WTC11 (cell line): ENCODE measurements at regions not wholly inside any gene's neighbourhood (a gene's known extent, or its start where the extent isn't known, plus 50 kb on each side); places are given as distances from the start of the nearest gene placed in this dataset.

ENCODE experiments used
- ATAC-seq: fragments of 200-7000 bp; cut with Tn5 transposase; 2 replicates; pipeline ENCODE4 v1.10.0; 2021; ENCODE audit warnings: mild to moderate bottlenecking, moderate library complexity
- CTCF ChIA-PET: fragments of 300-600 bp; sonication (Branson Sonifier 250); formaldehyde crosslinking; loops from one replicate; lab custom pipeline; 2021; ENCODE audit warnings: antibody characterized with exemption; lab: Charles Lee
- POLR2A ChIA-PET: fragments of 350-600 bp; sonication (Branson Sonifier 250); formaldehyde crosslinking; loops from one replicate; lab custom pipeline; 2021; ENCODE audit warnings: antibody characterized with exemption; lab: Charles Lee
- DNase-seq: peaks from one replicate; pipeline ENCODE4 v3.0.0; 2021; ENCODE audit warnings: low spot score
- H3K27ac Mint-ChIP-seq: 2 replicates; pipeline ENCODE4 v1.8.0; 2021; ENCODE audit warnings: mixed read lengths
- H3K27me3 Mint-ChIP-seq: 2 replicates; pipeline ENCODE4 v1.8.0; 2021; ENCODE audit warnings: low read depth, mild to moderate bottlenecking, moderate library complexity, mixed read lengths
- H3K36me3 Mint-ChIP-seq: 2 replicates; pipeline ENCODE4 v1.8.0; 2021; ENCODE audit warnings: mixed read lengths
- H3K4me1 Mint-ChIP-seq: 2 replicates; pipeline ENCODE4 v1.8.0; 2022; ENCODE audit warnings: mixed read lengths
- H3K4me3 Mint-ChIP-seq: 2 replicates; pipeline ENCODE4 v1.8.0; 2021; ENCODE audit warnings: mild to moderate bottlenecking, moderate library complexity, mixed read lengths
- H3K9me3 Mint-ChIP-seq: 2 replicates; pipeline ENCODE4 v1.8.0; 2021; ENCODE audit warnings: mixed read lengths
- EMX1 ChIP-seq: fragments of 250-450 bp; sonication (Bioruptor Pico); IDR thresholded peaks from 2 replicates; pipeline ENCODE4 v1.8.0; 2021; ENCODE audit warnings: mild to moderate bottlenecking
- HMGA2 ChIP-seq: fragments of 250-450 bp; sonication (Bioruptor Pico); IDR thresholded peaks from 2 replicates; pipeline ENCODE4 v1.4.0; 2021; ENCODE audit warnings: mild to moderate bottlenecking, moderate library complexity
- KAT7 ChIP-seq: sonication (generic); formaldehyde crosslinking; IDR thresholded peaks from 2 replicates; pipeline ENCODE4 v1.8.1; 2023; ENCODE audit warnings: missing genetic modification reagents, mild to moderate bottlenecking, borderline replicate concordance
- NFYB ChIP-seq: sonication (generic); formaldehyde crosslinking; conservative IDR thresholded peaks from 2 replicates; pipeline ENCODE4 v1.8.0; 2022; ENCODE audit warnings: low read depth, missing genetic modification reagents
- NR1H2 ChIP-seq: sonication (generic); formaldehyde crosslinking; IDR thresholded peaks from 2 replicates; pipeline ENCODE4 v1.9.0; 2021; ENCODE audit warnings: mild to moderate bottlenecking, moderate library complexity, missing genetic modification reagents
- ZBTB21 ChIP-seq: sonication (generic); formaldehyde crosslinking; IDR thresholded peaks from 2 replicates; pipeline ENCODE4 v1.8.1; 2023; ENCODE audit warnings: mild to moderate bottlenecking, missing genetic modification reagents, borderline replicate concordance
- ZNF121 ChIP-seq: sonication (generic); formaldehyde crosslinking; IDR thresholded peaks from 2 replicates; pipeline ENCODE4 v1.8.0; 2023; ENCODE audit warnings: missing genetic modification reagents
- ZNF416 ChIP-seq: fragments of 250-450 bp; sonication (Bioruptor Pico); IDR thresholded peaks from 2 replicates; pipeline ENCODE4 v1.9.0; 2021; ENCODE audit warnings: mild to moderate bottlenecking, inconsistent platforms
- TF ChIP-seq, protein P1 (sequence below): sonication (generic); formaldehyde crosslinking; IDR thresholded peaks from 2 replicates; pipeline ENCODE4 v1.8.1; 2023; ENCODE audit warnings: mild to moderate bottlenecking, missing genetic modification reagents, moderate library complexity
- TF ChIP-seq, protein P2 (sequence below): sonication (generic); formaldehyde crosslinking; IDR thresholded peaks from 2 replicates; pipeline ENCODE4 v1.8.0; 2023; ENCODE audit warnings: mild to moderate bottlenecking, missing genetic modification reagents
- TF ChIP-seq, protein P3 (sequence below): fragments of 250-450 bp; sonication (Bioruptor Pico); IDR thresholded peaks from 2 replicates; pipeline ENCODE4 v1.9.0; 2021; ENCODE audit warnings: mild to moderate bottlenecking, borderline replicate concordance
- TF ChIP-seq, protein P4 (sequence below): sonication (generic); formaldehyde crosslinking; IDR thresholded peaks from 2 replicates; pipeline ENCODE4 v1.8.1; 2023; ENCODE audit warnings: mild to moderate bottlenecking, missing genetic modification reagents, moderate library complexity
- TF ChIP-seq, protein P5 (sequence below): sonication (generic); formaldehyde crosslinking; IDR thresholded peaks from 2 replicates; pipeline ENCODE4 v1.8.1; 2022; ENCODE audit warnings: mild to moderate bottlenecking, moderate library complexity, missing genetic modification reagents
- TF ChIP-seq, protein P6 (sequence below): sonication (generic); formaldehyde crosslinking; IDR thresholded peaks from 2 replicates; pipeline ENCODE4 v1.8.0; 2022; ENCODE audit warnings: mild to moderate bottlenecking, missing genetic modification reagents
- TF ChIP-seq, protein P7 (sequence below): fragments of 250-450 bp; sonication (Bioruptor Pico); IDR thresholded peaks from 2 replicates; pipeline ENCODE4 v1.8.0; 2021; ENCODE audit warnings: mild to moderate bottlenecking

DNA sequence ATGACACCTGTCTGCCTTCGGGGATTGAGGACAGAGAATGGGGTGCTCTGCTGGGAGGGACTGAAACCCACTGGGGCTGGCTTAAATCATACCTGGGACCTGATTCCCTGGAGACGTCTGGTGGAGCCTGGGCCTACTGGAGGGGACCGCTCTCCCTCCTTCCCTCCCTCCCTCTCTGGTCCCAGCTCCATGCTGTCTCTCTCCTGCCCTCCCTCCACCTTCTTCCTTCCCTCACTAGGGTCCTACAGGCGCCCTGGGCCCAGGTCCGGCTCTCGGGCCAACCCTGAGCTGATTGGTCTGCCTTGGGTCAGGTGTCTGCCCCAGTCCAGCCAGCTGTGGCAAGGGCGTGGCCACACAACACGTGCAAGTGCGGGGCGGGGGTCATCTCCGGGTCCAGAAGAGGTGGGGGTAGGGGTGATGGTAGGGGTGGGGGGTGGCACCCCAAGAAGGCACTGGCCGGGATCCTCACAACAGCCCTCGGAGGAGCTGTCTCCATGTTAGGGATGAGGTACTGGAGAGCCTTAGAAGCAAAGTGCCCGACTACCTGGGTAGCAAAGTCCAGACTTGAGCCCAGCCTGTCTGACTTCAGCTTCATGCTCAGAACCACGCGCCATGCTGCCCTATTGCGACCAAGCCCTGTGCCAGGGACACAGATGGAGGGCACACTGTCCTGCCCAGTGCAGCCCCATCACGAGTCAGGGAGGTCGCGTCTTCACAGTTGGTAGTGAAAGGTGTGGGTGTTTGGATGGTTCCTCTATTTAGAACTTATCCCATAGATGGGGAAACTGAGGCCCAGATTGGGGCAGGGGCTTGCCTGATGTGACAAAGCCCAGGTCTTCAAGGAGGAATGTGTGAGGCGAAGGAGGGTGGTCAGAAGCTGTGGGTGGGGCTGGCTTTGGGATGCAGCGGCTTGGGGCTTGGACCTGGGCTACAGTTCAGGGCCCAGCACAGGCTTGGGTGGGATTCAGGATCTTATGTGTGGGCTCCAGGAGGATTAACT is 574.1 kb downstream of the PTPRU start:
- DNase-seq = no peak
- no peak for TF ChIP-seq EMX1
- TF ChIP-seq, protein P1, sequence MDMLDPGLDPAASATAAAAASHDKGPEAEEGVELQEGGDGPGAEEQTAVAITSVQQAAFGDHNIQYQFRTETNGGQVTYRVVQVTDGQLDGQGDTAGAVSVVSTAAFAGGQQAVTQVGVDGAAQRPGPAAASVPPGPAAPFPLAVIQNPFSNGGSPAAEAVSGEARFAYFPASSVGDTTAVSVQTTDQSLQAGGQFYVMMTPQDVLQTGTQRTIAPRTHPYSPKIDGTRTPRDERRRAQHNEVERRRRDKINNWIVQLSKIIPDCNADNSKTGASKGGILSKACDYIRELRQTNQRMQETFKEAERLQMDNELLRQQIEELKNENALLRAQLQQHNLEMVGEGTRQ = no peak
- TF ChIP-seq, protein P2, sequence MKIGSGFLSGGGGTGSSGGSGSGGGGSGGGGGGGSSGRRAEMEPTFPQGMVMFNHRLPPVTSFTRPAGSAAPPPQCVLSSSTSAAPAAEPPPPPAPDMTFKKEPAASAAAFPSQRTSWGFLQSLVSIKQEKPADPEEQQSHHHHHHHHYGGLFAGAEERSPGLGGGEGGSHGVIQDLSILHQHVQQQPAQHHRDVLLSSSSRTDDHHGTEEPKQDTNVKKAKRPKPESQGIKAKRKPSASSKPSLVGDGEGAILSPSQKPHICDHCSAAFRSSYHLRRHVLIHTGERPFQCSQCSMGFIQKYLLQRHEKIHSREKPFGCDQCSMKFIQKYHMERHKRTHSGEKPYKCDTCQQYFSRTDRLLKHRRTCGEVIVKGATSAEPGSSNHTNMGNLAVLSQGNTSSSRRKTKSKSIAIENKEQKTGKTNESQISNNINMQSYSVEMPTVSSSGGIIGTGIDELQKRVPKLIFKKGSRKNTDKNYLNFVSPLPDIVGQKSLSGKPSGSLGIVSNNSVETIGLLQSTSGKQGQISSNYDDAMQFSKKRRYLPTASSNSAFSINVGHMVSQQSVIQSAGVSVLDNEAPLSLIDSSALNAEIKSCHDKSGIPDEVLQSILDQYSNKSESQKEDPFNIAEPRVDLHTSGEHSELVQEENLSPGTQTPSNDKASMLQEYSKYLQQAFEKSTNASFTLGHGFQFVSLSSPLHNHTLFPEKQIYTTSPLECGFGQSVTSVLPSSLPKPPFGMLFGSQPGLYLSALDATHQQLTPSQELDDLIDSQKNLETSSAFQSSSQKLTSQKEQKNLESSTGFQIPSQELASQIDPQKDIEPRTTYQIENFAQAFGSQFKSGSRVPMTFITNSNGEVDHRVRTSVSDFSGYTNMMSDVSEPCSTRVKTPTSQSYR (CRISPR knock-in tag) = no peak
- TF ChIP-seq ZBTB21 (CRISPR knock-in tag) = no peak
- no peak for TF ChIP-seq ZNF416 (CRISPR knock-in tag)
- no peak for TF ChIP-seq NR1H2 (CRISPR knock-in tag)
- TF ChIP-seq, protein P3, sequence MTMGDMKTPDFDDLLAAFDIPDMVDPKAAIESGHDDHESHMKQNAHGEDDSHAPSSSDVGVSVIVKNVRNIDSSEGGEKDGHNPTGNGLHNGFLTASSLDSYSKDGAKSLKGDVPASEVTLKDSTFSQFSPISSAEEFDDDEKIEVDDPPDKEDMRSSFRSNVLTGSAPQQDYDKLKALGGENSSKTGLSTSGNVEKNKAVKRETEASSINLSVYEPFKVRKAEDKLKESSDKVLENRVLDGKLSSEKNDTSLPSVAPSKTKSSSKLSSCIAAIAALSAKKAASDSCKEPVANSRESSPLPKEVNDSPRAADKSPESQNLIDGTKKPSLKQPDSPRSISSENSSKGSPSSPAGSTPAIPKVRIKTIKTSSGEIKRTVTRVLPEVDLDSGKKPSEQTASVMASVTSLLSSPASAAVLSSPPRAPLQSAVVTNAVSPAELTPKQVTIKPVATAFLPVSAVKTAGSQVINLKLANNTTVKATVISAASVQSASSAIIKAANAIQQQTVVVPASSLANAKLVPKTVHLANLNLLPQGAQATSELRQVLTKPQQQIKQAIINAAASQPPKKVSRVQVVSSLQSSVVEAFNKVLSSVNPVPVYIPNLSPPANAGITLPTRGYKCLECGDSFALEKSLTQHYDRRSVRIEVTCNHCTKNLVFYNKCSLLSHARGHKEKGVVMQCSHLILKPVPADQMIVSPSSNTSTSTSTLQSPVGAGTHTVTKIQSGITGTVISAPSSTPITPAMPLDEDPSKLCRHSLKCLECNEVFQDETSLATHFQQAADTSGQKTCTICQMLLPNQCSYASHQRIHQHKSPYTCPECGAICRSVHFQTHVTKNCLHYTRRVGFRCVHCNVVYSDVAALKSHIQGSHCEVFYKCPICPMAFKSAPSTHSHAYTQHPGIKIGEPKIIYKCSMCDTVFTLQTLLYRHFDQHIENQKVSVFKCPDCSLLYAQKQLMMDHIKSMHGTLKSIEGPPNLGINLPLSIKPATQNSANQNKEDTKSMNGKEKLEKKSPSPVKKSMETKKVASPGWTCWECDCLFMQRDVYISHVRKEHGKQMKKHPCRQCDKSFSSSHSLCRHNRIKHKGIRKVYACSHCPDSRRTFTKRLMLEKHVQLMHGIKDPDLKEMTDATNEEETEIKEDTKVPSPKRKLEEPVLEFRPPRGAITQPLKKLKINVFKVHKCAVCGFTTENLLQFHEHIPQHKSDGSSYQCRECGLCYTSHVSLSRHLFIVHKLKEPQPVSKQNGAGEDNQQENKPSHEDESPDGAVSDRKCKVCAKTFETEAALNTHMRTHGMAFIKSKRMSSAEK (CRISPR knock-in tag) = no peak
- TF ChIP-seq, protein P4, sequence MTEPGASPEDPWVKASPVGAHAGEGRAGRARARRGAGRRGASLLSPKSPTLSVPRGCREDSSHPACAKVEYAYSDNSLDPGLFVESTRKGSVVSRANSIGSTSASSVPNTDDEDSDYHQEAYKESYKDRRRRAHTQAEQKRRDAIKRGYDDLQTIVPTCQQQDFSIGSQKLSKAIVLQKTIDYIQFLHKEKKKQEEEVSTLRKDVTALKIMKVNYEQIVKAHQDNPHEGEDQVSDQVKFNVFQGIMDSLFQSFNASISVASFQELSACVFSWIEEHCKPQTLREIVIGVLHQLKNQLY = no peak
- no peak for TF ChIP-seq HMGA2 (CRISPR knock-in tag)
- TF ChIP-seq KAT7 (CRISPR knock-in tag) = no peak
- TF ChIP-seq, protein P5, sequence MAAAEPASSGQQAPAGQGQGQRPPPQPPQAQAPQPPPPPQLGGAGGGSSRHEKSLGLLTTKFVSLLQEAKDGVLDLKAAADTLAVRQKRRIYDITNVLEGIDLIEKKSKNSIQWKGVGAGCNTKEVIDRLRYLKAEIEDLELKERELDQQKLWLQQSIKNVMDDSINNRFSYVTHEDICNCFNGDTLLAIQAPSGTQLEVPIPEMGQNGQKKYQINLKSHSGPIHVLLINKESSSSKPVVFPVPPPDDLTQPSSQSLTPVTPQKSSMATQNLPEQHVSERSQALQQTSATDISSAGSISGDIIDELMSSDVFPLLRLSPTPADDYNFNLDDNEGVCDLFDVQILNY (CRISPR knock-in tag) = no peak
- TF ChIP-seq NFYB = no peak
- TF ChIP-seq, protein P6, sequence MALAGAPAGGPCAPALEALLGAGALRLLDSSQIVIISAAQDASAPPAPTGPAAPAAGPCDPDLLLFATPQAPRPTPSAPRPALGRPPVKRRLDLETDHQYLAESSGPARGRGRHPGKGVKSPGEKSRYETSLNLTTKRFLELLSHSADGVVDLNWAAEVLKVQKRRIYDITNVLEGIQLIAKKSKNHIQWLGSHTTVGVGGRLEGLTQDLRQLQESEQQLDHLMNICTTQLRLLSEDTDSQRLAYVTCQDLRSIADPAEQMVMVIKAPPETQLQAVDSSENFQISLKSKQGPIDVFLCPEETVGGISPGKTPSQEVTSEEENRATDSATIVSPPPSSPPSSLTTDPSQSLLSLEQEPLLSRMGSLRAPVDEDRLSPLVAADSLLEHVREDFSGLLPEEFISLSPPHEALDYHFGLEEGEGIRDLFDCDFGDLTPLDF = no peak
- no peak for TF ChIP-seq ZNF121
- TF ChIP-seq, protein P7, sequence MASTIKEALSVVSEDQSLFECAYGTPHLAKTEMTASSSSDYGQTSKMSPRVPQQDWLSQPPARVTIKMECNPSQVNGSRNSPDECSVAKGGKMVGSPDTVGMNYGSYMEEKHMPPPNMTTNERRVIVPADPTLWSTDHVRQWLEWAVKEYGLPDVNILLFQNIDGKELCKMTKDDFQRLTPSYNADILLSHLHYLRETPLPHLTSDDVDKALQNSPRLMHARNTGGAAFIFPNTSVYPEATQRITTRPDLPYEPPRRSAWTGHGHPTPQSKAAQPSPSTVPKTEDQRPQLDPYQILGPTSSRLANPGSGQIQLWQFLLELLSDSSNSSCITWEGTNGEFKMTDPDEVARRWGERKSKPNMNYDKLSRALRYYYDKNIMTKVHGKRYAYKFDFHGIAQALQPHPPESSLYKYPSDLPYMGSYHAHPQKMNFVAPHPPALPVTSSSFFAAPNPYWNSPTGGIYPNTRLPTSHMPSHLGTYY (CRISPR knock-in tag) = no peak
- ChIA-PET CTCF (interaction anchor here (1.1 kb wide), 1 partner anchor 38 kb away, joined by 3 read pairs; no protein-coding TSS in a partner anchor), POLR2A (interaction anchor here (0.8 kb wide), 1 partner anchor 90 kb away, joined by 5 read pairs; no protein-coding TSS in a partner anchor)
- Mint-ChIP-seq H3K27ac (no peak overlapping the region), H3K27me3 (no peaks in the 10 kb centered on the region), H3K4me1 (peaks cover 3% of the 10 kb centered on the region; the same call in 1 of the 2 replicates), H3K4me3 (no peak overlapping the region), H3K9me3 (no peaks in the 10 kb centered on the region), H3K36me3 (no peaks in the 10 kb centered on the region)
- no peak for ATAC-seq
